GM20431 (cell line): ENCODE measurements at regions not wholly inside any gene's neighbourhood (a gene's known extent, or its start where the extent isn't known, plus 50 kb on each side); places are given as distances from the start of the nearest gene placed in this dataset.
"Not testable (repeated sequence)": the region's sequence is repeated elsewhere in the genome, so short reads cannot be mapped to it uniquely, and the experiment has no call there.

Experiments used
- in situ Hi-C: fragments of 300-500 bp; cut with MseI, MboI; formaldehyde crosslinking; loops from one replicate; pipeline ENCODE4 v1.15.0; 2020; ENCODE audit warnings: low sequenced_read_pairs; ENCODE audit not compliant: unreplicated experiment

DNA sequence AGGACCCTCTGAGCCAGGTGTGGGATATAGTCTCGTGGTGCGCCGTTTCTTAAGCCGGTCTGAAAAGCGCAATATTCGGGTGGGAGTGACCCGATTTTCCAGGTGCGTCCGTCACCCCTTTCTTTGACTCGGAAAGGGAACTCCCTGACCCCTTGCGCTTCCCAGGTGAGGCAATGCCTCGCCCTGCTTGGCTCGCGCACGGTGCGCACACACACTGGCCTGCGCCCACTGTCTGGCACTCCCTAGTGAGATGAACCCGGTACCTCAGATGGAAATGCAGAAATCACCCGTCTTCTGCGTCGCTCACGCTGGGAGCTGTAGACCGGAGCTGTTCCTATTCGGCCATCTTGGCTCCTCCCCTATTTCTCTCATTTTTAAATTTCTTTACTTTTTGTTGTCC is 562.4 kb upstream of the RAB6C start:
- in situ Hi-C loops: not testable (repeated sequence)

- in situ Hi-C loops: no loop called here
Observed at GRCh38 chr2:129422028-129422427, 557.4 kb upstream of the RAB6C start.

DNA sequence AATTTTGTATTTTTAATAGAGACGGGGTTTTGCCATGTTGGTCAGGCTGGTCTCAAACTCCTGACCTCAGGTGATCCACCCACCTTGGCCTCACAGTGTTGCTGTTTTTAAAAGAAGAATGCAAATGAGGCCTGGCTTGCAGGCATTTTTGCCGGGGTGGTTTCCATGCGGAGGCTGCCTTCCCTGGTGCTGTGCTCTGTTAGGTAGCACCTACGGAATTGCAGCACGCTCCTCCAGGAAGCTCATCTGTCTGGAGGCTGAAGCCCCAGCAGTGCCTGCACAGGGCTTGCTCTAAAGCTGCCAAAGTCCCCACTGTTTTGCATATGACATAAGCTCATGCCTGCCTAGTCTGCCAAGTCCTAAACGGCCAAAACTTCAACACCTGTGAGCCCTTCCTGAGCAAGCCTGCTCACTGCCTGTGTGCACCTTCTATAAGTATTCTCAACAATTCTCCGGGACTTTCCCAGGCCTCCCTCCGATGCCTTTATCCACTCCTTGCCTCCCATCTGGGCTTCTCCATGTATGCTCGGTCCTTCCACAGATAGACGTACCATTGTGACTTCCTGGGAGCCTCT is 551.3 kb upstream of the RAB6C start:
- in situ Hi-C loops: no loop called here

- in situ Hi-C loops: no loop called here
Observed at GRCh38 chr2:129430911-129431310, 548.6 kb upstream of the RAB6C start.

- in situ Hi-C loops: no loop called here
Observed at GRCh38 chr2:129431881-129432280, 547.6 kb upstream of the RAB6C start.

DNA sequence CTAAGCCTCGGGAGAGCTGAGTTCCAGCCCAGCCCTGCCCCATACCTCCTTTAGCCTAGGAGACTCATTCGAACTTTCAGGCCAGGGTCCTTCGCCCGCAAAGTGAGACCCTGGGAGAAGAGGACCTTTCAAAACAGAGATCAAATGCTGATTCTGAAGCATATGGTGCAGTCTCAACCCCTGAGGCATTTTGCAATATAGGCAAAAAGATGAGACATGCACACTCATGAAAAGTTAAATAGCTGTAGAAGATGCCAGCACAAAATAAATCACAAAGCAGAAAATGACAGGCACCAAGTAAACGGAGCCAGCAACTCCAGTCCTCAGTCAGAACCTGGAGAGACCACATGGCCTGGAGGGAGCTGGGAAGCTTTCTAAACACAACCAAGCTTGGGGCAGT is 542.7 kb upstream of the RAB6C start:
- in situ Hi-C loops: no loop called here

- in situ Hi-C loops: no loop called here
Observed at GRCh38 chr2:129437725-129438124, 541.7 kb upstream of the RAB6C start.

- in situ Hi-C loops: no loop called here
Observed at GRCh38 chr2:129438501-129439057, 540.9 kb upstream of the RAB6C start.

- in situ Hi-C loops: no loop called here
Observed at GRCh38 chr2:129439406-129440302, 539.8 kb upstream of the RAB6C start.

DNA sequence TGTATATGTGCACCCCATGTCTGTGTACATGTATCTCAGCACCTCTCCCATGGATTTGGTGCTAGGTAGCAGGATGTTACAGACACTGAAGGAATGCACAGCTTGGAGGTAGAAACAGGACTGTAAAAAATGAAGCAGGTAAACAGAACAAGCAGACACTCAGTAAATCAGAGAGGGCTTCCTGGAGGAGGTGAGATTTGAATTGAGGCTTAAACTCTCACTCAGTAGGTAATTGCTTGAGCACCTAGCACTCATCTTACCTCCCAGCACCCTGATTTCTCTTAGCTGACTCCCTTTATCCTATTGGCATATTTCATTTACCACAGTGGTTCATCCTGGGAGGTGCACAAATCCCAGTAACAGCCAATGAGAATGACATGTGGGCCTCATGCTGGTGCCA is 537.9 kb upstream of the RAB6C start:
- in situ Hi-C loops: no loop called here

DNA sequence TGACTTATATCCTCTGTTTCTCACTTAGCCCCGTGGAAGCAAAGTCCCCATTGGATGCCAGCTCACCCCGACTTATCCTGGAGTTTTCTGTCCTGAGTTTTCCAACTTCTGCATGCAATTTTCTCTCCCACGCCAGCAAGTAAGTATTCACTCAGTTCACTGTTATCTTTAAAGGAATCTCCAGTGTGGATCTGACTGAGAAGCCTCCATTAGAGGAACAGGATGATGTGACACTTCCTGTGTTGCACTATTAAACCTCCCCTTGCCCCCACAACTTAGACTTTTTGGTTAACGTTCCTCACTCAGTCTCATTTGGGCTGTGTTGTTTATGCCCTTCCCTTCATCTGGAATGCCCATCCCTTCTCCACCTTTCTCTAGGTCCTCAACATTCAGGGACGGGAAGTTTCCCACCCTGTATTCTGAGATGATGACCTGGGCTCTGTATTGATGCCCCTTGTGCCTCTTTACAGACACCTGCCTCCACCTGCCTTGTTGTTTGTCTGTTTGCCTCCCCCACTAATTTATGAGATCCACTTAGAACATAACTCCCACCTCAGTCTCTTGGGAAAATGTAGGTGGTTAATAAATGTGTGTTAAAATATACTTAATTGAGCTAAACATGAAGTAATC is 536.1 kb upstream of the RAB6C start:
- in situ Hi-C loops: no loop called here

- in situ Hi-C loops: no loop called here
Observed at GRCh38 chr2:129443865-129444739, 535.4 kb upstream of the RAB6C start.

DNA sequence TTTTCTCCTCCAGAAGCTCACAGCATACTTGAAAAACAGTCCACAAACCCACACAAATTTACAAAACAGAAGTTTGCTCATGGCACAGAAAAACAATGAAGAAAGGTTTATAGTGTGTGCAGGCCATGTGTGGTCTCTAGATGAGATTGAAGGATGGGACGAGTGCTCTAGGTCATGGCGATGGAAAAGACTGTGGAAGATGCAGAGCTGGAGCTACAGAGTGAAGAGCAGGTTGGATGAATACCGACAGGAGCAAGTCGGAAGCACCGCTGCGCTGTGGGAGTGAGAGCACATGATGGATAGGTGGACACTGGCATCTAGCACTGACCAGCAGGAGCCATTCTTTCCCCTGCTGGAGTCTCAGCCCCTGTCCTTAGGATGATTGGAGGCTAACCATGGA is 534.7 kb upstream of the RAB6C start:
- in situ Hi-C loops: no loop called here

DNA sequence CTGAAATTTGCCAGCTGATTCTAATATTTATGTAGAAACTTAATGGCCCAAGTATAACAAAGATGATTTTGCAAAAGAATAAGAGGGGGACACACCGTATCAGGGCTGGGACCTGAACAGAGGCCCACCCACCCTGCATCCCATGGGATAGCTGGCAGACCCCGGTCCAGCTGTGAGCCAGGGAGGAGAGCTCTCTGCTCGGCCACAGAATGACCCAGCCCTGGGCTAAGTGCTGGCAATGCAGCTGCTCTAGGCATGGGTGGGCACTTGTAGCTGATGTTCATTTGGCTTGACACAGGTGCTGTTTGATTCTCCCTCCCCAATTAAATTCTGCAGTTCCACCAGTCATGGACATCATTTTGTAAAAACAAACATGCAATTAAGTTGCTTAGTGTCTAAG is 522.8 kb upstream of the RAB6C start:
- in situ Hi-C loops: no loop called here

- in situ Hi-C loops: no loop called here
Observed at GRCh38 chr2:129457277-129457818, 522.1 kb upstream of the RAB6C start.

GRCh38 chr2:129458006-129458405 is 521.5 kb upstream of the RAB6C start:
- in situ Hi-C loops: no loop called here

- in situ Hi-C loops: no loop called here
Observed at GRCh38 chr2:129458436-129458835, 521.0 kb upstream of the RAB6C start.

- in situ Hi-C loops: no loop called here
Observed at GRCh38 chr2:129459200-129459876, 520.1 kb upstream of the RAB6C start.

DNA sequence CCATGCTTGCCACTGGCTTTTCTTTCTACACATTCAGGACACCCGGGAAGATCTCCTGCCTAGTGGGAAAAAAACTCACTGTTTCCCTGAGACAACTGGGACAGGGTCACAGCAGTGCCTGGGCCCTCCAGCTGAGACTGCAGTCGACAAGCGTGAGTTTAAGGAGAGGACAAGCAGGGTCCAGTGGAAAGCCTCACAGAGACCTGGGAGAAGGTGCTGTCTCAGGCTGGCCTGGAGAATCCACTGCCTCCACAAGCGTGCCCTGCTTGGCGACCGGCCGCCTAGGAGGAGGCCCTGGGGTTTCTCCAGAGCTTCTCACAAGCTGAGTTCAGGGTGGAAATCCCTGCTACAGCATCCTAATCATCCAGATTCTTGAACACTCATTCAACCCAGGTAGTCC is 519.6 kb upstream of the RAB6C start:
- in situ Hi-C loops: no loop called here
